Breast epithelium (tissue), 3 donors: ENCODE measurements at regions not wholly inside any gene's neighbourhood (a gene's known extent, or its start where the extent isn't known, plus 50 kb on each side); places are given as distances from the start of the nearest gene placed in this dataset.

ENCODE experiments used
- CTCF ChIP-seq, 3 donors: fragments of 450-650 bp; IDR thresholded peaks; one replicate each; pipeline ENCODE4 v1.5.1; 2016 to 2017; ENCODE audit warnings: antibody characterized with exemption in 3 of 3, mild to moderate bottlenecking in 3 of 3, moderate library complexity in 3 of 3
- POLR2A ChIP-seq: fragments of 450-650 bp; IDR thresholded peaks from one replicate; pipeline ENCODE4 v1.6.1; 2016; ENCODE audit warnings: antibody characterized with exemption, mild to moderate bottlenecking, moderate library complexity
- POLR2AphosphoS5 ChIP-seq, 3 donors: sonication (generic); formaldehyde crosslinking; IDR thresholded peaks; one replicate each; pipeline ENCODE4 v1.6.1; 2017; ENCODE audit warnings: antibody characterized with exemption in 3 of 3

- TF ChIP-seq POLR2A (no peak), CTCF (IDR thresholded peaks at IDR 0.05) (no peak), POLR2AphosphoS5 (IDR thresholded peaks at IDR 0.05) (no peak)
Measured at GRCh38 chr17:70292366-70292765, 123.0 kb downstream of the KCNJ2 start.
